GM21526 (cell line): ENCODE measurements at regions not wholly inside any gene's neighbourhood (a gene's known extent, or its start where the extent isn't known, plus 50 kb on each side); places are given as distances from the start of the nearest gene placed in this dataset.

Source experiments
- ATAC-seq: cut with Tn5 transposase; IDR thresholded peaks from one replicate; pipeline ENCODE4 v1.9.1; 2021; ENCODE audit warnings: moderate library complexity; ENCODE audit not compliant: unreplicated experiment, low FRiP score

DNA sequence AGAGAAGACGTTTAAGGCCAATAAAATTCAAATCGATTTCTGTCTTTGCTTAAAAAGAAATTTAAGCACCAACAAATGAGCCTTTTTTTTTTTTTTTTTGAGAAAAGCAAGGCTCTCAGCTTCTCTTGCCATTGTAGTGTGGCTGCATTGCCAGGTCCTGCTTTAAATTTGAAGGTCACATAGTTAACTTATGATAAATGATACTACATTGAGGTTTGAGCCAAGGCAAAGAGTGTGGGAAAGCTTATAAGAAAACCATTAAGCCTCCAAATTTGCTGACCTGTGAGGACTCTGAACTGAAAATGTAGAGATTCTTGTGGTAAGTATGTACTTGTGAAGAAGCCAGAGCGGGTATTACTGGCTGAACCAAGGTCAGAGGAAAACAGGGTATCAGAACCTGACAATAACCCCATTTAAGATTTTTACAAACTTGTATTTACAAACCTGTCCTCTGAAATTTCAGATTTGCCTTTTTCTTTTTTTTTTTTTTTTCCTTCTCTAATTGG, 519.7 kb upstream of the RGMA start:
- no peak for ATAC-seq

GRCh38 chr15:93603550-93603949, 514.5 kb upstream of the RGMA start:
- no peak for ATAC-seq

- no peak for ATAC-seq
These were observed 498.1 kb upstream of the RGMA start for GRCh38 chr15:93587059-93587521.

GRCh38 chr15:93585012-93585411, 496.0 kb upstream of the RGMA start:
- ATAC-seq = no peak

- no peak for ATAC-seq
These were observed 495.0 kb upstream of the RGMA start for GRCh38 chr15:93583968-93584367.

DNA sequence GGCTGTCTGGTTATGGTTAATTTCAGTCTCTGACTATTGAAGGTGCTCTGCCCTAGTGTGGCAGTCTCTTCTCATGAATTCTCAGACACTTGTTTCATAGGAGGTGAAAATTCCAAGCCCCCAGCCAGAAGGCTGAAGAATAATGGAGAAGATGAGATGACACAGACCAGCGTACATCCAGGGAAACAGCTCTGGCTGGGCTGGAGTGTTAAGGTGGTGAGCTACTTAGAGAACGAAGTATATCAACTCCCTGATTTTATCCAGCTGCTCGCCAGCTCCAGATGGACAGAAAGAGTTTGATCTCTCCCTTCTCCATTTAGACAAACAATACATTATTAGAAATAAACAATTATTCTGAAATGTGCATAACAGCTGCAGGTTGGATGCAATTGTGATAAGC, 494.5 kb upstream of the RGMA start:
- no peak for ATAC-seq

GRCh38 chr15:93570527-93570926, 481.5 kb upstream of the RGMA start:
- no peak for ATAC-seq

GRCh38 chr15:93566762-93567161, 477.8 kb upstream of the RGMA start:
- ATAC-seq = no peak

- no peak for ATAC-seq
These were observed 476.2 kb upstream of the RGMA start for GRCh38 chr15:93565201-93565600.

DNA sequence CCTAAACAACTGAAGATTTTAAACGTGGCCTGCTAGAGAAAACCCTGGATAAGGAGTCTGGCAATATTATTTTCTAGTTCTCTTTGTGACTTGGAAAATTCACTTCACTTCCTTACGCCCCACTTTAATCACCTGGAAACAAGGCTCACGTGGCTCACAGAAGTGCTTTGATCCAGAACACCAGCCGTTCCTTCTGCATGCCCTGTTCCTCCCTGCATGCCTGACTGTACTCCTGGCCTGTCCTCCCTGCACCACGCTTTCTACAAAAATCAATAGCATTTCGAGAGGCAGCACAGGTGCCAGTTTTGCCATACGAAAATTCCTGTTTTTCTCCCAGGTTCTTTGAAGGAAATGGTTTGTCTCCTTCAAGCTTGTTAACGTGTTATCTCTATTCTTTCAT, 474.2 kb upstream of the RGMA start:
- no peak for ATAC-seq

DNA sequence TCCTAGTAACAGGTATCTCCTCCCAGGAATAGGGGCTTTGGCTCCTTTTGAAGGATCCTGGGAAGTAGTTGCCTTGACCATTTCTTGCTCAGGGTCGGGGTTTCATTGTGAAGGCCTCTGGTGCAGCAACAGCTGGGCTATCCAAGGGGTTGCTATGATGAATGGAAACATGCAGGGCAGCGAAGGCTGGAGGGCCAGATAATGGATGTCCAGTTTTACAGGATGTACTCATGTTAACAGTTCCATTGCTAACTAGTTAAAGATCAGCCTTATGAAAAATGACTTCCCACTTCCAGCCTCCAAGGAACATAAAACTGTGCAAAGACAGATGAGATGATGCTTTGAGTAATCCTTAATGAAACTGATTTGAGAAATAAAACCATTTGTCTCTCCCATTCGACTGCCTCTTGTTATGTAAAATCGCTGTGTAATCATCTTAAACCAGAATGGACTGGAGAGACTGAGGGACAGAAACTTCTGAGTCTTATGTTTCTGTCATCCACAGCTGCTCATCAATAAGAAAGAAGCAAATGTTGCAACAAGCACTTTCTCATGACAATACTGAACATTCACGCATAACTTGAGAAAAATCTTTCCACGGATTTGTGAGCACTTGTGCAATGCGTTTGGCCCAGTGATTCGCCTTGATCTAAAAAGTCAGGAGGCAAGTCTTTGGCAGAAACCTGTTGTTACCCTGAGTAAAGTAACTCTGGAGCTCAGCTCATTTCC, 473.5 kb upstream of the RGMA start:
- ATAC-seq = no peak

- no peak for ATAC-seq
These were observed 468.7 kb upstream of the RGMA start for GRCh38 chr15:93557696-93558095.

DNA sequence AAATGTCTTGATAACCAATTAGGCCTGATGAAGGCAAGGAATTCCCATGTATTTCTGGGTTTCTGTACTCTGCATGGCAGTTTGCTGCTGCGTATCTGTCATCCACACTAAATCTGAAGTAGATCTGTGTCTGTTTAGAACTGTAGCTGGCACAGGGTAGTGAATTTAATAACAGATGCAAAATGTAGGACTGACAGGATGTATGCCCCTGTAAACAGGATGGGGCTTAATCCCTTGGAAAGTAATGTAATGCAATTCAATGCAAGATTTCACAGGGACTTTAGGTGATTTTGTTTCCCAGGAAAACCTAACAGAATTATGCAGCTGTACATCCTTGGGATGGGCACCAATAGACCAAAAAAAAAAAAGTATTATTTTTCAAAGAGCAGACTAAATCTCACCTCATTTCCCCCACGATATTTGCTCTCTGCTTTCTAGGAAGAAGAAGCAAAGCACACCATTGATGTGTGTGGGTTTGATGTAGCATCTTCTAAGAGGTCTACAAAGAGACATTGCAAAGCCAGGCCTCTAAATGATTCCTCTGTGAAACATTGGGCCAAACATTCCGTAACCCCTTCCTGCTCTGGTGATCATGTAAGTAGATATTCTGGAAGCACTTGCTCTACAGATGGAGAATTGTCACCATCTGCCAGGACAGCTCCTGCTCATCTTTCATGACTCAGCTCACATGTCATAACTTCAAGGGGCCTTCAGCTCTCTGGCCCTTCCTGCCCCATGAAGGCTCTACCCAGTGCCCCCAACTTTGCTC, 464.3 kb upstream of the RGMA start:
- no peak for ATAC-seq

- no peak for ATAC-seq
These were observed 454.1 kb upstream of the RGMA start for GRCh38 chr15:93543093-93543492.

GRCh38 chr15:93527374-93528050, 438.5 kb upstream of the RGMA start:
- no peak for ATAC-seq

DNA sequence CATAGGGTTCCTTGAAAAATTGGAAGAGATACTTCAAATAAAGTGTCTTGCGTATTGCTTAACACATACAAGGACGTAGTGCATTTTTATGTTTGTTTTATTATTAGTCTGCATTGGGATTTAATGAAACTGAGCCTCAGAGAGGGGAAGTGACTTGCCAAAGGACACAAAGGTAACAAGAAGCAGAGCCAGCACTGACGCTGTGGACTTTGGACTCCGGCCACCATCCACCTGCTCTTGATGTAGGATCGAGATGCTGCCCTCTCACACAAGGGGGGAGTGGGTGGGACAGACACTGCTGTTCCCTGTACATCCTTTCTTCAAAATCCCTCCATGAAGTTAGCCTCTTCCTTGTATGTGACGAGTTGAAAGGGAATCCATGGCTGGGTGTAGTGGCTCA, 435.4 kb upstream of the RGMA start:
- no peak for ATAC-seq

DNA sequence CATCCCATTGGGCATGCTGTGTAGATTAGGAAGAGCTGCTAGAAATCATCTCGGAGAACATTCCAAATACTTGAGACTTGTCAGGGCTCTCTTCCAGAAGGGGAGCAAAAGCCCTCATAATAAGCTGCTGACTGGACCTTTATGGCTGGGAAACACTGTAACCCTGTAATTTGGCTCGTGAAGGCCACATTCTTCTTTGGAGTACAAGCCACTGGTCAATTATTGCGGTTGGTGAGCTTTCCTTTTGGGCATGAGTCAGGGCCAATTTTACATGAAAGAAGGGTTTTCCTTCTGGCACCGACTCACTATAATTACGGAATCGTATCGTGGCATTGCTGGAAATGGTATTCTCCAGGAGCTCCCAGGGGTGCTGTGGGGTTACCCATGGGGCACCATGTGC, 434.5 kb upstream of the RGMA start:
- no peak for ATAC-seq

DNA sequence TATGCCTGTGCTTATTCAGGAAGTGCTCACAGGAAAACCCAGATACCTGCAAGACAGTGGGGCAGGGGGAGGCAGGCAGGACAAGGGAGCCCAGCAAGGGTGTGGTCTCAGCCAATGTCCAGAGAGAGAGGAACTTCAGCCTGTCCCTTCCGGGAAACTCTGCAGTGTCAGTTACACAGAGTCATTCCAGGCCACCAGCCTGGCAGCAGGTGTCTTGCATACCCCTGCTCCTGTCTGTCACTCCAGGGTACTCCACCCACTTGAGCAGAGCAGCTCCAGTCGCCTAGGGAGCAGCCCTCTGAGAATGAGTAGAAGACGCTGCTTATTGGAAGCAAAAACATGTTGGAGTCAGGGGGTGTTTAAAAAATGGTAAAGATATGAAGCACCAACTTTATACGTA, 431.2 kb upstream of the RGMA start:
- ATAC-seq = no peak

- ATAC-seq = no peak
These were observed 430.6 kb upstream of the RGMA start for GRCh38 chr15:93519599-93519998.

GRCh38 chr15:93517176-93517575, 428.2 kb upstream of the RGMA start:
- no peak for ATAC-seq
